ENCODE measurements at regions not wholly inside any gene's neighbourhood (a gene's known extent, or its start where the extent isn't known, plus 50 kb on each side); places are given as distances from the start of the nearest gene placed in this dataset.

DNA sequence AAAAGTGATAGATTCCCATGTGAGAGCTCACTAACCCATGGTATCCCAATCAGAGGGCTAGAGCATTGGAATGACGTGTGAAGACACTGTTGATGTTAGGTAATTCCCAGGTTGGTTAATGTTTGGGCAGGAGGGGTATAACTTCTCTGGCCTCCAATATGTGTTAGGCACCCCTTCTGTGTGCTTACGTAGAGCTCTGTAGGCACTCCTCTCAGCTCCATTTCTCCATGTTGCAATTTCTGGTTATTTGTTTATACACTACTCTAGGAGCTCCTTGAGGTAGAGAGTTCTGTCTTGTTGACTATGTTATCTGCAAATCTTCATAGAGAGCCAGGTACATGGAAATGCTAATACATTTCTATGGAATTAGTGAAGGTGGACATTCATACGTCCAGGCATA, 153.5 kb downstream of the RPIA start:
- Histone ChIP-seq H3K27ac (no peak overlapping the region), H3K4me3 (no peak overlapping the region), H3K36me3 (no peaks in the 10 kb centered on the region), H3K4me1 (no peaks in the 10 kb centered on the region), H3K9me3 (no peaks in the 10 kb centered on the region), H3K27me3 (no peaks in the 10 kb centered on the region)
- ATAC-seq: no peak
- no peak for DNase-seq
- intact Hi-C loops (cut with DNase I): no loop called here
- TF ChIP-seq, protein P1, sequence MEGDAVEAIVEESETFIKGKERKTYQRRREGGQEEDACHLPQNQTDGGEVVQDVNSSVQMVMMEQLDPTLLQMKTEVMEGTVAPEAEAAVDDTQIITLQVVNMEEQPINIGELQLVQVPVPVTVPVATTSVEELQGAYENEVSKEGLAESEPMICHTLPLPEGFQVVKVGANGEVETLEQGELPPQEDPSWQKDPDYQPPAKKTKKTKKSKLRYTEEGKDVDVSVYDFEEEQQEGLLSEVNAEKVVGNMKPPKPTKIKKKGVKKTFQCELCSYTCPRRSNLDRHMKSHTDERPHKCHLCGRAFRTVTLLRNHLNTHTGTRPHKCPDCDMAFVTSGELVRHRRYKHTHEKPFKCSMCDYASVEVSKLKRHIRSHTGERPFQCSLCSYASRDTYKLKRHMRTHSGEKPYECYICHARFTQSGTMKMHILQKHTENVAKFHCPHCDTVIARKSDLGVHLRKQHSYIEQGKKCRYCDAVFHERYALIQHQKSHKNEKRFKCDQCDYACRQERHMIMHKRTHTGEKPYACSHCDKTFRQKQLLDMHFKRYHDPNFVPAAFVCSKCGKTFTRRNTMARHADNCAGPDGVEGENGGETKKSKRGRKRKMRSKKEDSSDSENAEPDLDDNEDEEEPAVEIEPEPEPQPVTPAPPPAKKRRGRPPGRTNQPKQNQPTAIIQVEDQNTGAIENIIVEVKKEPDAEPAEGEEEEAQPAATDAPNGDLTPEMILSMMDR (IDR thresholded peaks at IDR 0.05): no peak
- TF ChIP-seq POLR2A (IDR thresholded peaks at IDR 0.05): no peak
- 51% methylated on average over 3 of the region's 3 CpGs for WGBS (ENCODE audit: insufficient coverage, low coverage, low lambda C conversion rate, missing lambda C conversion rate)

DNA sequence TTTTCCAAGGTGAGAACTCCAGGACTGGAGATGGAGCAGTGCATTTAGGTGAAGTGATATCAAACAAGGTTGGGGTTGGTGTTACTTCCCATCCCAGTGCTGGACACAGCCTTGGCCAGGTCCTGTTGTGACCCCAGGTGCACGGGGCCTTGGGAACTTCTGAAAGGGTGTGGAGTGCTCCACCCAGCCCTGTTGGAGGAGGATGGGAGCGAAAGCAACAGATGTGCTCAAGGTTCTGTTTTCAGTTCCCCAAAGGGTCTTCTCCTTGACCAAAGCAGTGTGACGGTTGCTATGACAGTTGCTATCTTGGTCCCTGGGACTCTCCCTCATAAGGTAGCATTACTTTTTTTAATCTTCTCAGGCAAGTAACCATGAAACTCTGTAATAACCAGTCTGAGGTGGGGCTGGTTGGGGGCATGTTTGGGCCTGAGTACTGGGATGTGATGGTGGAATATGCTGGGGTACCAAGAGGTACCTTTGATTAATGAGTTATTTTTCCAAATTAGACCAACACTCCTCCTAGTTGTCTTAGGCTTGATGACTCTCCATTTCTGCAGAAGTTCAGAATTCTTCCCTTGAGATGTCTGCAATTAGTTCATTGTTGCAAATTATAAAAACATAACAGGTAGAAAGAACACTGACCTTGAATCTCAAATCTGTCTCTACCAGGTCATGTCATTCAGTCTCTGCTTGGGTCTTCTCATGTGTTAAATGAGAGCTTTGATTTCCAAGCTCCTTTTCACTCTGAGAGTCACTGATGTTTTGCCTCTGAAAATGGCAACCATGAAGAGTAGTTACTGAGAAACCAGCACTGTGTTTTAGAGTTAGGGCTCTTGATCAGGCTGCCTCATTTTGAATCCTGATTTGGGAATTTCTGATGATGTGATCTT, 154.5 kb downstream of the RPIA start:
- DNase-seq (no peak), ATAC-seq (no peak)
- Histone ChIP-seq H3K27ac (no peak overlapping the region), H3K4me3 (no peak overlapping the region), H3K4me1 (no peaks in the 10 kb centered on the region), H3K27me3 (no peaks in the 10 kb centered on the region), H3K9me3 (no peaks in the 10 kb centered on the region), H3K36me3 (no peaks in the 10 kb centered on the region)
- intact Hi-C loops (cut with DNase I): no loop called here
- no peak for TF ChIP-seq POLR2A (IDR thresholded peaks at IDR 0.05)
- TF ChIP-seq, protein P1 (IDR thresholded peaks at IDR 0.05): no peak
- 44% methylated on average over 3 of the region's 3 CpGs for WGBS (ENCODE audit: insufficient coverage, low coverage, low lambda C conversion rate, missing lambda C conversion rate)

DNA sequence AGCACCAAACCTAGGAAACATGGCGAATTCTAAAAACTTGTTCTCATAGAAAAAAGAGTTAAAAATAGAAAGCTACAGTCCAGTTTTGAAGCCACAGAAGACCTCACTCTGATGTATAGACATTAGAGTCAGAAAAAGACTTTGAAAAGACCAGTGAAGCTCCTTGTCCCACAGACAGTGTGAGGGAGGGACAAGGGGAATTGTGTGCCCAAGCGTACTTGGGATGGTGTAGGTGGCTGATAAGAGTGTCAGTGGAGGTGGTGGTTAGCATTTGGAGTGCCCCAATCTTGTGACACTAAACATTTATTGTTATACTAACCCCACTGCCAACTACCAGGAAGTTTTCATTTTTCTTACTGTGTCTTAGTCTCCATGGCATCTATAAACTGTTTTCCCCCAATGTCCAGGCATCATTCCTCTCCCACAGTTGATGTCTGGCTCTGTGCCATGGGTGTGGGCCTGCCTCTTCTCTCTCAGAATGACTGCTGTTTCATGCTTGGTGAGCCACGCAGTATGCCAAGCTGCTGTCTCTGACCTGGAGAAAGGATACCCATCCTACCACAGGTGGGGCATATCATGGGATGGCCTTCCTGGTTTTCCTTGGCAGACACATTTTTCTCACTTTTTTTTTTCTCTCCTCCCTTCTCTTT, 161.4 kb downstream of the RPIA start:
- Histone ChIP-seq H3K4me3 (no peak overlapping the region), H3K9me3 (no peaks in the 10 kb centered on the region), H3K27ac (no peak overlapping the region), H3K27me3 (no peaks in the 10 kb centered on the region), H3K36me3 (no peaks in the 10 kb centered on the region), H3K4me1 (no peaks in the 10 kb centered on the region)
- TF ChIP-seq POLR2A (IDR thresholded peaks at IDR 0.05): no peak
- TF ChIP-seq, protein P1 (IDR thresholded peaks at IDR 0.05): no peak
- intact Hi-C loops (cut with DNase I): no loop called here
- 43% methylated on average over 3 of the region's 3 CpGs for WGBS (ENCODE audit: insufficient coverage, low coverage, low lambda C conversion rate, missing lambda C conversion rate)
- no peak for DNase-seq
- no peak for ATAC-seq

DNA sequence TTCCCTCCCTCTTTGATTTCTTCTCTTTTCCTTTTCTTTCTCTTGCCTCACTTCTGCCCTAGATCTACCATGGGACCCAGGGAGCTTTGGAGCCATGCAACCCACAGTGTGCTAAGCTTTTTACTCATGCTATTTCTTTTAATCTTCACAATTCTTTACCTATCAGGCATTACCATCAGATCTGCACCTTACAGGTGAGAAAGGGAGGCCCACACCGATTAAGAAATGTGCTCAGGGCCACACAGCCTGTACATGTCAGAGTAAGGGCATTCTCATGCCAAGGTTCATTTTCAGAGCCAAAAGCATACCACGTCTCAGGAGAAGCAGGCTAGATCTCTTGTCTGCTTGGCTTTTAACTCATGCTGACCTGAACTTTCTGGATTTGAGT, 161.9 kb downstream of the RPIA start:
- no peaks in the 10 kb centered on the region for H3K36me3 ChIP-seq
- no peaks in the 10 kb centered on the region for H3K27me3 ChIP-seq
- intact Hi-C loops (cut with DNase I): no loop called here
- 47% methylated on average over 2 of the region's 2 CpGs for WGBS (ENCODE audit: insufficient coverage, low coverage, low lambda C conversion rate, missing lambda C conversion rate)
- H3K4me3 ChIP-seq: no peak overlapping the region
- ATAC-seq (no peak), DNase-seq (no peak)
- no peaks in the 10 kb centered on the region for H3K4me1 ChIP-seq
- TF ChIP-seq, protein P1 (IDR thresholded peaks at IDR 0.05): no peak
- no peak for TF ChIP-seq POLR2A (IDR thresholded peaks at IDR 0.05)
- no peak overlapping the region for H3K27ac ChIP-seq
- no peaks in the 10 kb centered on the region for H3K9me3 ChIP-seq
